ENCODE measurements at regions not wholly inside any gene's neighbourhood (a gene's known extent, or its start where the extent isn't known, plus 50 kb on each side); places are given as distances from the start of the nearest gene placed in this dataset.

- TF ChIP-seq CTCF (IDR thresholded peaks at IDR 0.05) (no peak), POLR2A (IDR thresholded peaks at IDR 0.05) (no peak)
Observed at GRCh38 chr2:129724021-129724757, 255.3 kb upstream of the RAB6C start.

Measured in right lobe of liver (tissue), 4 donors.